Endometrial microvascular endothelial cells (primary cell): ENCODE measurements at regions not wholly inside any gene's neighbourhood (a gene's known extent, or its start where the extent isn't known, plus 50 kb on each side); places are given as distances from the start of the nearest gene placed in this dataset.

Experiments
- in situ Hi-C: cut with HindIII; loops from 2 replicates; pipeline ENCODE4 v1.10.0; 2017; ENCODE audit warnings: low sequenced_read_pairs, low pct_unique_long_range_greater_than_20kb; ENCODE audit errors: inconsistent ontology term

DNA sequence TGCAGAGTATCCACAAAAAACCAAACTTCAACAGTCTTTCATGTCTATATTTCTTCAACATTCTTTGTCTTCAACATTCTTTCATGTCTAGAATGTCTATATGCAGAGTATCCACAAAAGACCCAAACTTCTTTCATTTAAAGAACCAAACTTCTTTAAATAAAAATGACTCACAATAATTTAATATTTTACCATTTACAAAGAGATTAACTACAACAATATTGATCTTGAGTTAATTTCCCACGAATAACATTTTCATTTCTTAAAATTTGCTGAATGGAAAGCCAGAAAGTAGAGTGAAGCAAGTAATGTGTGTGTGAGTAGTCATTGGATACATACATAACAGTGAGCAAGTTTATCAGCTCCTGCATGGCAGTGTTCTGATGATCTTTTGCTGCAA lies 1069.7 kb downstream of the EFNB2 start, which contains the start of gene DAOA:
TSS of gene DAOA (plus strand) at position 301 of the 400 bp plus-strand sequence.
- in situ Hi-C loops, result no loop called here

DNA sequence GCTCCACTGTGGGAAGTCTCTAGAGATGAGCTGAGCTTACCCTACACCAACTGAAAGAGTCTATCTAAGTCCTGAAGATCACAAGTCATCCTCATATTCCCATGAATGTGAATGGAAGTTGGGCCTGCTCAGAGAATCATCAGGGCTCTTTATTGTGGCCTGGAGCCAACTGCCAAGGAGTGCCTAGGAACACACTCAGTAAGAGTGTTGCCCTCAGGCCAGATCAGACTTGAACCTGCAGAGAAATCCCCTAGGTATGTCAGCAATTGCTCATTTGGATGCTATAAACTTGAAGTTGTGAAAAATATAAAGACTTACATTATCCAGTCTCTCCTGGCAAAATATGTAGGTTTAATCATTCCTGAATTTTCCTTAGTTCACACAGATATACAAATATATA lies 1070.2 kb downstream of the EFNB2 start:
- in situ Hi-C loops, result no loop called here

DNA sequence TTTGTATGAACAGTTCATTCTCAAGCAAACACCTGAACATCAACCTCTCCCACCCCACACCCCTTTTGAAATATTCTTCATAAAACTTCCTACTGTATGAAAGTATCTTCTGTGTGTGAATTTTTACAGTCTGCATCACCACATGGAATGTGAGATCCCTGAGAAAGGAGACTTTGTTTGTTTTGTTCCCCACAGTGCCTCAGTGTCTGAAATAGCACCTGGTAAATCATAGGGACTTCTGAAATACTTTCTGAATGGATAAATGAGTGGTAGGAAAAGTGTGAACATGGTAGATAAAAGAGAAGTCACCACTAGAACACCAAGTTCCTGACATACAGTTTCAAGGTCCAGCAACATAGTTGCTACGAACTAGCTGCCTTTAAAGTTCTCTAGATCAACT lies 1071.2 kb downstream of the EFNB2 start:
- in situ Hi-C loops, result no loop called here

DNA sequence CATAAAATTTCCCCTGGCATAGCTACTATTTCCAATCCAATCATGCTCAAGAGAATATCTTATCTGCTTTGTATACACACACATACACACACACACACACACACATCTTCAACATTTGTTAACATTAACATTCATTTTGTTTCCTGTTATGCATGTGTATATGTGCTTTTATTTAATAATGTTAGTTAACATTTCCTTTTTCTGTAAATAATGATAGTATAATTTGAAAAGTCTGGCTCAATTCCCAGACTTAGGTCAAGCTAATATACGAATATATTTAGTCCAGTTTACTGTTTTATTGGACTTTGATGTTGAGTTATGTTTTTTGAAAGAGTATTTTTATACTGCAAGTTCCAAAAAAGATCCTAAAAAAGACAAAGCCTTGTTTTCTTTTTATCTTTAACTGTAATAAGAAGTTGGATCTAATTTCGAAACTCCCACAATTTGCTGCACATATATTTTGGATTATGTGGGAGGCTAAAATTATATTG lies 1072.4 kb downstream of the EFNB2 start:
- in situ Hi-C loops, result no loop called here

DNA sequence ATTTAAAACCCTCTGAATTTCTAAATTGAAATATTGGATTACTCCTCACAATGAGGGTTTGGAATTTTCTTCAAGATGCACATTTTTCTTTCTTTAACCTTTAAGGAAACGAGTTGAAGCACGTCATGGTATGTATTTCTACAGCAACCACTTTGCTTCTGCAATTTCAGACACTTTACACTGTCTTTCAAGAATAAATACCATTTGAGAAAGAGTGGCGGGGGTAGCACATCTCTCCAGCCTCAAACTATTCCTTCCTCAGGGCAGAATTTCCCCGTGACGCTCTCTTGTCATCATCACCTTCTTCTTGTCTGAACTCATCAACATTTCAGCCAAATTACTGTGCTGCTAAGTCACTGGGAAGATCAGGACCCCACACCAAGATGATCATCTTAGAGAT lies 1073.4 kb downstream of the EFNB2 start:
- in situ Hi-C loops, result no loop called here

DNA sequence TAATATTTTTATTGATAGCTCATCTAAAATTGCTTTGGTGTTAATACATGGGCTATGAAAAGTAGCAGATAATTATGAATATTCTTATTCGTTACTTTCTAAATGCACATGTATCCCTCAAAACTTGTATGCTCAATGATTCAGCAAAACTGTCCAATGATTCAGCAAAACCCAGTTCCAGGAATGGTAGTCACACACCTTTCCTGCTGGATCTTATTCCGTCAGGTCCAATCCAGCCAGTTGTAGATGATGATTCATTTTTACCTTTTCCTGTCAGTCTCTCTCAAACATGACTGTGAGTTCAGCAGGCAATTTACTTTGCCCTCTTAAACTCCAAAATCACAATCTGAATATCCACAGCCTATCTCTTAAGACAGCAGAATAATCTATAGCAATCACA lies 1082.6 kb downstream of the EFNB2 start:
- in situ Hi-C loops, result no loop called here

DNA sequence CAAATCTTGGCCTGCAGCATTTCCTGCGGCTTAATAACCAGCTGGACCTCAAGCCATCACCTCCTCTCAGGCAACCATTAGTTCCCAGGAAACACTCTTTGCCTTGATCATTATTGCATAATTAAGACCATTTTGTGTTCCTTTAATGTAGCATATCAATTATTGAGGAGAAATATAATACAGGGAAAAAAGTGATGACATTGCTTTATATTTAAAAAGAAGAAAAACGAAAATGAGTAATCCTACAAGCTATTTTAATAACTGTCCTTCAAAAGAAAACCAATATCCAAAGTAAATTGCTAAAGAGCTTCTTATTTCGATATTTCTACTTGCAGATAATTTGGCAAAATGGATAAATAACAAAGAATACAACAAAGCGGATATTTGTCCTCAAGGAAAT lies 1084.7 kb downstream of the EFNB2 start:
- in situ Hi-C loops, result no loop called here

DNA sequence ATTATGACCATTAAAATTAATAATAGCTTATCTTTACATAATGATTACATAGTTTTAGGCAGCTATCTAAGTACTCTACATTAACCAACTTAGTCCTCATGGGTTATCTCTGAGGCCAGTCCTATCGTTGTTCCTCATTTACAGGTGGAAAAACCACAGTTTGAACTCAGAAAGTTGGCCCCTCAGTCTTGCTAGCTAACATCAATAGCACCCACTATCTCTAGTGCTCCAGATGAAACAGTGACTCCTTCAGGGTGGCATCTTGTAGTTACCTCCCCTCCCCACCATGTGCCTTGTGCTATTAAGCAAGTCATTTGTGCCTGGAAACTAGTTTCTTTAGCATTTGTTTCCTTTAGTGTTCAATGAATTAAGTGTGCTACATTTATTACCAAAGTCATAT lies 1086.7 kb downstream of the EFNB2 start:
- in situ Hi-C loops, result loop anchor here (25.0 kb wide), 1 partner anchor 1063 kb away; no protein-coding TSS in a partner anchor

DNA sequence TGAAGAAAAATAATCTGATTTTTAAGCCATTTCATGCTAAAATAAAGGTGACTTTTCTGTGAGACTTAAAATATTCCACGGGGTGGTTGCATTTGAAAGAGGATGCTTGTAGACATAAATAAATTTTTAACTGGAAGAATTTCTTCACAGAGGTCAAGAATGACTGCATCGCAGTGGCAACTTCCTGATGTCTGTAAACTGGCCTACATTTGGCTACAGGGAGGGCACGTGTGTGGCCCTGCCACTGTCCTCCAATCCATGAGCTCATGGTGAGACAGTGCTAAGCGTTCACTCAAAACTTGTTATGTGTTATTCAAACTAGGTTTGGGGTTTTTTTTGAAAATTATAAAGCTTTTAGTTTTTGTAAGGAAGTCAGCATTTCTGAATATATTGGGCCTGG lies 1089.3 kb downstream of the EFNB2 start:
- in situ Hi-C loops, result loop anchor here (25.0 kb wide), 1 partner anchor 1066 kb away; no protein-coding TSS in a partner anchor

DNA sequence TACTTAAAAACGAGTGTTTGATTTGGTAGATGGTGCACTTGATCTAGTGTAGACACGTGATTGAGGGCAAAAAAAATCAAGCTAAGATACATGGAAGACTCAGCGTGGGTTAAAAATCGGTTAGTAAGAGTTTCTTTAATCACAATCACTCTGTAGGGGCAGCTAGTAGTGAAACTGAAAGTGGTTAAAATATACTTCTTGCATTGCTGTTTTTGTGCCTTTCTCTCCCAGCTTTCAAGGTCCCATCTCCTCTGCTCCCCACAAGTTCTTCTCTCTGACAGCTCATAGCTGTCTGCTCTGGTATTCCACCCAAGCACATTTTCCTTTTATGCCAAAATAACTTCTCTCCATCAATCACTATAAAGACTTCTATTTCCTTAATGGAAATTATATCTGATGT lies 1089.7 kb downstream of the EFNB2 start:
- in situ Hi-C loops, result loop anchor here (25.0 kb wide), 1 partner anchor 1067 kb away; no protein-coding TSS in a partner anchor

DNA sequence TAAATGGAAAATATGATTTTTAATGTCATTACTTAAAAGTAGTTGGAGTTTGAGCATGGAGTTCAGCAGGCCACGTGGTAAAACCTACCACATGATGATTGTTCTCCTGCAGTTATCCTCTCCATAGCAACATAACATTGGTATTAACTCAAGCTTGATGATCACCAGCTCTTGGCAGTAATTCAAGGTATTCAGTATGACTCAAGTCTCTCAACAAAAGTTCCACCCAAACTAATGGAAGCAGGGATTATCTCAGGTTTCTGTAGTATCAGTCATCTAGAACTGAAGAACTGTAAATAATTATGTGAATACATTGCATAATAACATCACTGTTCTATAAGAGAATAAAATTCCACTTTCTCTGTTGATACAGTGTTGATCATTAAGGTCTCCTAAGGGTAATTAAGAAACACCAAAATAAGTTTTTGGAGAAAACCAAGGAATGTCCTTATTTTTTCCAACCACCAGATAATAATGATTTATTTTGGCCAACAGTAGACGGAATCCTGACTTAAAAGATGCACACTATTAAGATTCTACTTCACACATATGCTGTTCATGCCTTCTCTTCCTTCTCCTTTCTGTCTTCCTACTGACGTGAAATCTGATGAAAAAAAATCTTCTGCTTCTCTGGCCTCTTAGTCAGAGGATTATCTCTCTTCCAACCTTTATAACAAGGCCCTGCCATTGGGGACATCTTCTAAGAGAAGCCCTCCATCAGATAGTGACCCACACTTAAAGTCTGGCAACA lies 1092.3 kb downstream of the EFNB2 start:
- in situ Hi-C loops, result loop anchor here (25.0 kb wide), 1 partner anchor 1069 kb away; no protein-coding TSS in a partner anchor

DNA sequence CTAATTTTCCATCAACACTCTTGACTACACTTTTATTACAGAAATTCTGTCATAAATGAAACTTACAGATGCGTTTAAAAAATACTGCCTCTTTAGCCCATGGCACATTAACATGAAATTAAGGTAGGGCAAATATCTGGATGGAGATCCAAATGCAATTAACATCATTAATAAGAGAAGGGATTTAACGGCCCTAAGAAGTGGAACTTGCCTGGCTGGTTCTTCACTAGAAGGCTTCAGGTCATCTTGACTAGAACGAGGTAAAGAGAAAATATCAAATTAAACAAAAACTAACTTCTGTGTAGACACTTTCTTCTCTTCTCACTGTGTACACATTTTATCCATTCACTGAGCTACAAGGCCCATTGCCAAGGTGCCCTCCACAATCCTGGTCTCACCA lies 1093.4 kb downstream of the EFNB2 start:
- in situ Hi-C loops, result loop anchor here (25.0 kb wide), 1 partner anchor 1070 kb away; no protein-coding TSS in a partner anchor

DNA sequence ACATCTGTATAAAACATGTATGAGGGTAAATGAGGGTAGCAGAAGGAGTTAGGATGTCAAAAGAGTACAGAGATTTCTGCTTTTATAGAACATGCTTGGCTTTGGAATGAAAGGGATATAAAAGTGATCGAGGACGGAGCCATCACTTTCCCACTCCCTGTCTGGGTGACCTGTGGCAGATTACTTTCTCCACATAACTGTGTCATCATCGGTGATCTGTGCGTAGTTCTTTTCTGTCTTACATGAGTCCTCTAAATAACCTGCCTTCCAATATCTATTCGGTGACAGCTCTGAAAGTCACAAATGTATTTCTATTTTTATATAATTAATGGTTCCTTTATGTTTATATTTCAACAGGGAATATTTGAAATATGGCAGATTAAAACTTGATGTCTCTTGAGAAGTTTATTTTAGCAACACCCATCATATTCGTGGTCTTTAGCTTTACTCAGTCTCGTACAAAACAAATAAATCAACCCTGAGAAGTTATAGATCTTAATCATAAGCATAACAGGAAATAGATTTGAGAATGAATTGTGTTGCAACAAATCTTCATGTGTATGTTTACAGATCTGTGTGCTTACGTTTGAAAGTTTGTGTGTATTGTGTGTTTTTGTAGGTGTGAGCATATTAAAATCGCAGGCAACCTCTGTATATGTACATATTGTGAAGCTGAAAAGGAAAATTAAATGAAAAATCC lies 1094.3 kb downstream of the EFNB2 start:
- in situ Hi-C loops, result loop anchor here (25.0 kb wide), 1 partner anchor 1071 kb away; no protein-coding TSS in a partner anchor

DNA sequence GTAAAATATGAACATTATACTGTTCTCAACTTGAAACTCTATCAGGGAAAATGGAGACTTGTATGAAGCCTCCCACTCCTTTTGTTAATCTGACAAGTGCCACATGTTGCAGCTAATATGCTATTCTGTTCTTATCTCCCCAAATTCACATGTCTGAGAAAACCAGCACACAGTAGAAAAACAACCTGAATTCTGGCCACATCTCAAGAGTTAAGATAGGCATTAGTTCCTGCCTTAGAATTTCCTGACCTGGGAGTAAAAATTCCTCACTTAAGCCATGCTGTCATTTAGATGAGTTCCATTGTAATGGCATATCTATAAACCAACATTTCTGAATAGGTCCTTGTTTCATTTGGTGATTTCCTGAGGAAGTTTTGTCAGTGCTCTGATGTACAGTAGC lies 1098.5 kb downstream of the EFNB2 start:
- in situ Hi-C loops, result loop anchor here (25.0 kb wide), 1 partner anchor 1075 kb away; no protein-coding TSS in a partner anchor

DNA sequence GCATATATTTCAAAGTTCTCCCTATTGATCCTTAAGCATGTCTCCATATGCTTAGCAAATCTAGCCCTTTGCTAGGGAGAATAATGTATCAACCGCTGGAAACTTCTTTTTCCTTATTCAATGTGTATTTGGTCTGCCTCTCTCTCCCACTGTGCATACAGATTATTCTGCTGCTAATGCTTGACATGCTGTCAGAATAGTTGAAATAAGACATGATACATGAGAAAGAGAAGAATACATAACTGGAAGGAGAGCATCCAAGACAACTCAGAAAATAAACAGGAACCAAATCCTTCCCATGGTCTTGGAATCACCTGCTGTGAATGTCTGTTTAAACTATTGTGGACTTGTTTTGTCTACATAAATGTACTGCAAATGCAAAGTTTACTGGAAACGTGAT lies 1103.0 kb downstream of the EFNB2 start:
- in situ Hi-C loops, result loop anchor here (25.0 kb wide), 1 partner anchor 1080 kb away; no protein-coding TSS in a partner anchor

DNA sequence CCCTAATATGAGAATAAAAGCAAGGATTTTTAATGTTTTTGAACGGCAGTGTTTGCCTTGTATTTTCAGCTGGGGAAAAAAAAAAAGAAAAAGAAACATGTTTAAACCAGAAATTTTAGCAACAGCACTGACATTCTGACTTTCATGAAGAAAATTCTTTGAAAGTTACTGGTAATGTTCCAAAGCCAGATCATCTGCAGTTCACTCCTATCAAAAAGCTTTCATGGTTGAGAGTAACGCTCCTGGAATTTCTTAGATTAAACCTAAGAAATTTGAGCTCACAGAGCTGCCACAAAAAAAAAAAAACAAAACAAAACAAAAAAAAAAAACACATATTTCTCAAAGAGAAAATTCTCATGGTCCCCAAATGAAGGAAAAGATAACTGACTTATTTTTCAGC lies 1106.7 kb downstream of the EFNB2 start:
- in situ Hi-C loops, result loop anchor here (25.0 kb wide), 1 partner anchor 1083 kb away; no protein-coding TSS in a partner anchor

DNA sequence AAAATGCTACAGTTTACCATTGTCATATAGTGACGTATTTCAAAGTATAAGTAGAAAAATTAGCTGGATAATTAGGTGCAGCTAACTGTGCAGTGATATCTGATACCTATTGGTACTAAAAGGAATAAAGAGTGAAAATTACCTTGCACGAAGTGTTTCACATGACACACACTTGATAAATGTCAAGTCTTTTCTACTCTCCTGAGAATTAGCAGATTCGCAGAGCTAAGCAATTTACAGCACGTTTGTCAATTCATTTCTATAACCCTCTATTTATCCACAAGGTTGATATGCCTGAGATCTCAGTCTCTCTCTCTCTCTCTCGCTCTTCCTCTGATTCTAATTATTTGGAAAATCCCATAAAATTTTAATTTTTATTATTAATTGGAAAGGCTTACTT lies 1109.0 kb downstream of the EFNB2 start:
- in situ Hi-C loops, result loop anchor here (25.0 kb wide), 1 partner anchor 1086 kb away; no protein-coding TSS in a partner anchor

DNA sequence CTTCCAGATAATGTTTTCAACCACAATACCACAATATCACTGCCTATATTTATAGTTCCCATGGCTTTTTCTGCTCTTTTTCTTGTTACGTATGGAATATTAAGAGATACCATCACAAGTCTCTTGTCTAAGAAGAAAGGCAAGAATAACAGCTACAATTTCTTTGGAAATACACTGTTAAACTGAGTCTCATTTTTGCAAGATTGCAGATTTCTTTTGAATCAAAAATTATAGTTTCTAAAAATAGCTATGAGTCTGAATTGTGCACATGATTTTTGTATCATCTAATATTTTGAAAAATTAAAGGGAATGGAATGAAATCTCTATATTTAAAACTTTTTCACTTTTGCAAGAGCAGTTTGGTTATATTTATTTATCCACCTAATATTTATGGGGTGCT lies 1120.8 kb downstream of the EFNB2 start:
- in situ Hi-C loops, result no loop called here

DNA sequence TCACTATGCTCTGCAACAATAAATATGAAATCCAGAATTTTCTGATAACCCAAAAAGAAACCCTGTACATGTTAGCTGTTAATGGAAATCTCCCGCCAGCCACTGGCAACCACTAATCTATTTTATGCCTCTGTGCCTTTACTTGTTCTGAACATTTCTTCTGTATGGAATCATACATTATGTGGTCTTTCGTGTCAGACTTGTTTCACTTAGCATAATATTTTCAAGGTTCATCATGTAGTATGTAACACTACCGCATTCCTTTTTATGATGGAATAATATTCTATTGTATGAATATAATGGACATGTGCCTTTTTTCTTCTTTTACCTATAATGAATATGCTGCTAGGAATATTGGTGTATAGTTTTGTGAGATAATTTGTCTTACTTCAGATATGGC lies 1123.3 kb downstream of the EFNB2 start:
- in situ Hi-C loops, result no loop called here

DNA sequence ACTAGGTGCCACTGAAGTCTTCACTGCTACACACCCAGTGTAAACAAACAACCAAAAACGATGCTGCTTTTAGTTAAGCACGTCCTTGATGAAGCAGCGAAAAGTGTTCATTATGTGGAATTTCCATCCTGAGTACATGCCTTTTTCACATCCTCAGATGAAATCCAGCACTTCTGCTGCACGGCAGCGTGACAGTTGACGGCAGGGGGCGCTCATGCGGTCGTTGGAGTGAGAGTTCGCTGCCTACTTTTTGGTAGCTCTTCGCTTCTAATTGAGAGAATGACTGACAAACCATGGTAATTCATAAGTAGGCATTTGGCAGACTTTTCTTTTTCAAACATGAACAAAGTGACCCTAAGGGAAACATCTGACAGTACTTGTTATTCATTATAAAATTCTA lies 1124.9 kb downstream of the EFNB2 start:
- in situ Hi-C loops, result no loop called here
